ENCODE measurements at regions not wholly inside any gene's neighbourhood (a gene's known extent, or its start where the extent isn't known, plus 50 kb on each side); places are given as distances from the start of the nearest gene placed in this dataset.

DNA sequence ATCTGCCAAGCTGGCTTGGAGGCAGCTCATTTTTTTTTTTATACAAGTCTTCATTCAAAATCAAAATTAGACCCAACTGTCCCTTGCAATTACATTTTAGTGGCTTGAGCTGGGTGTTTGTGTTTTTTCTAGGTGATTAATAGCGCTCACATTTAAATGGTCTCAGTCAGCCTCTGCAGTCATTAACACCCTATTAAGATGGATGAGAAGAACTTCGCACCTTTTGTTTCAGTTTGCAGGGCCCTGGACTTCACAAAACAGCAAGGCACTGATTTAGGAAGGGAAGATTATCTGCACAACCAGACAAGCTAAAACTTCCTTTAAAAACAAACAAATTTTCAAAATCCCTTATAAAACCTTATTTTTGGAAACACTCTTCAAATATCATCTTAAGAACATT lies 374.8 kb downstream of the EFNA5 start:
- no peak overlapping the region for H3K27ac ChIP-seq (ENCODE audit: low read depth in 2 of 2, low read length in 2 of 2)

DNA sequence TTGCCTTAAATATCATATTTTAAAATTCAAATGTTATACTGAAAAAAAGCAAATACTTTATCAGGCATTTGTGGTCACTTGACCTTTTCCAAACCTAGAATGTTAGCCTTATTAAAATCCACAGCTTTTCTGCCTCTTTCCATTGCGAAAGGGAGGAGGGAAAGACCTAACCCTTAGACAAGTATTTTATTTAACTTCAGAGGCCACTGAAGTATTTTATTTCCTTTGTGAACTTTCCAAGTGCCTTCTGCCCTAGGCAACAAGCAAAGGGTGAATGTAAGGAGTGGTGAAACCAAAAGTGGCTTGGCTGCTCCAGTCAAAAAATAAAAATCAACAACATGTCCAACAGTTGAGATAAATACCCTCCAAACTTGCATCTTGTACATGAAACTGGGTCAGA lies 376.1 kb downstream of the EFNA5 start:
- H3K9me3 ChIP-seq (ENCODE audit: control insufficient read depth in 2 of 2, low read length in 2 of 2): no peaks in the 10 kb centered on the region
- no peaks in the 10 kb centered on the region for H3K4me1 ChIP-seq (ENCODE audit: control insufficient read depth in 2 of 2, insufficient read depth in 2 of 2, low read length in 2 of 2)
- no peaks in the 10 kb centered on the region for H3K27me3 ChIP-seq (ENCODE audit: control insufficient read depth in 2 of 2, insufficient read depth in 2 of 2, low read length in 2 of 2)
- H3K36me3 ChIP-seq (ENCODE audit: control insufficient read depth in 2 of 2, insufficient read depth in 2 of 2, low read length in 2 of 2): no peaks in the 10 kb centered on the region
- H3K27ac ChIP-seq (ENCODE audit: low read depth in 2 of 2, low read length in 2 of 2): no peak overlapping the region
- no peak overlapping the region for H3K4me3 ChIP-seq (ENCODE audit: low read length in 2 of 2)
- no peak overlapping the region for H3K9ac ChIP-seq (ENCODE audit: low read depth in 1 of 2, low read length in 2 of 2)

More for the DNA sequence above, 374.8 kb downstream of the EFNA5 start:
- Histone ChIP-seq H3K27me3 (ENCODE audit: control insufficient read depth in 2 of 2, insufficient read depth in 2 of 2, low read length in 2 of 2) (no peaks in the 10 kb centered on the region), H3K9ac (ENCODE audit: low read depth in 1 of 2, low read length in 2 of 2) (no peak overlapping the region), H3K4me3 (ENCODE audit: low read length in 2 of 2) (no peak overlapping the region), H3K36me3 (ENCODE audit: control insufficient read depth in 2 of 2, insufficient read depth in 2 of 2, low read length in 2 of 2) (no peaks in the 10 kb centered on the region), H3K4me1 (ENCODE audit: control insufficient read depth in 2 of 2, insufficient read depth in 2 of 2, low read length in 2 of 2) (no peaks in the 10 kb centered on the region), H3K9me3 (ENCODE audit: control insufficient read depth in 2 of 2, low read length in 2 of 2) (no peaks in the 10 kb centered on the region)

DNA sequence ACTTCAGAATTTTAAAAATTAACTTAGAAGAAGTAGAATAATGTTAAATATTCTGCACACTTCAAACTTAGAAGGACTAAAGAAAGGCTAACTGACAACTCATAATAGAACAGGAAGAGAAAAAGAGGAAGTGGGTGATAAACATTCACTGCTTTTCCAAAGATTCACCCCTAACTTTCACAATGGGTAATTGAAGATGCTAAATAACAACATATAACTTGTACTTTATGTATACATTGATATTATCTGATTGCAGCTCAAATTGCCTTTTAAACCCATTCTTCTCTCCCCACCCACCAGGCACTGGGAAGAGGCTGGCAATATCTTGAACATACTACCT lies 376.6 kb downstream of the EFNA5 start:
- H3K36me3 ChIP-seq (ENCODE audit: control insufficient read depth in 2 of 2, insufficient read depth in 2 of 2, low read length in 2 of 2): no peaks in the 10 kb centered on the region
- no peaks in the 10 kb centered on the region for H3K4me1 ChIP-seq (ENCODE audit: control insufficient read depth in 2 of 2, insufficient read depth in 2 of 2, low read length in 2 of 2)
- no peak overlapping the region for H3K27ac ChIP-seq (ENCODE audit: low read depth in 2 of 2, low read length in 2 of 2)
- no peaks in the 10 kb centered on the region for H3K27me3 ChIP-seq (ENCODE audit: control insufficient read depth in 2 of 2, insufficient read depth in 2 of 2, low read length in 2 of 2)
- no peak overlapping the region for H3K4me3 ChIP-seq (ENCODE audit: low read length in 2 of 2)
- H3K9me3 ChIP-seq (ENCODE audit: control insufficient read depth in 2 of 2, low read length in 2 of 2): no peaks in the 10 kb centered on the region
- no peak overlapping the region for H3K9ac ChIP-seq (ENCODE audit: low read depth in 1 of 2, low read length in 2 of 2)

DNA sequence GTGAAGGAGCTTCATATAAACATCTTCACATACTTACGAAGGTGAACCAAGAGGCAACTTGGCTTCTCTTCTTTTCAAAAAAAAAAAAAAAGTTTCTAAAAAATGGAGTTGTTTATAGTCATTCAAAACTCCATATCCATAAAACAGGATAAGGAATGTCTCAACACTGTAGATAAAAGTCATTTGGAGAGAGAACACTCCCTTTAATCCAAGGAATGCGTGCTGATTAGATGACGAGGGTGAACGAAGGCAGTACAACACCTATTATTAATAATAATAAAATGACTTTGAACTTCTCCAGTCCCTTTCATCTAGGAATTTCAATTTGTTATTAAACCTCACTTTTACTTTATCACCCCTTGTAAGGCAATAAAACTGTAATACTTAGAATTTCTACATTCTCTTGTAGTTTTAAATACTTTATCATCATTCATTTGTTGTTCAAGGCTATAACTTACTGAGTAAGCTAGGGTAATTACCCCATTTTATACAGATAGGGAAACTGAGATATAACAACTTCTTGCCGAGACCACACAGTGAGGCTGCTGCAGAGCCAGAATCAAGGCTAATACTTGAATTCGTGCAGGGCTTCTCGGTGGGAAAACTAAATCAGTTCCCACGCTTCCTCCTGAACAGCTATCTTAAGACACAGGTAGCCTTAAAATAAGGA lies 377.1 kb downstream of the EFNA5 start:
- Histone ChIP-seq H3K27ac (ENCODE audit: low read depth in 2 of 2, low read length in 2 of 2) (no peak overlapping the region), H3K4me1 (ENCODE audit: control insufficient read depth in 2 of 2, insufficient read depth in 2 of 2, low read length in 2 of 2) (no peaks in the 10 kb centered on the region), H3K36me3 (ENCODE audit: control insufficient read depth in 2 of 2, insufficient read depth in 2 of 2, low read length in 2 of 2) (no peaks in the 10 kb centered on the region), H3K27me3 (ENCODE audit: control insufficient read depth in 2 of 2, insufficient read depth in 2 of 2, low read length in 2 of 2) (no peaks in the 10 kb centered on the region), H3K9ac (ENCODE audit: low read depth in 1 of 2, low read length in 2 of 2) (no peak overlapping the region), H3K9me3 (ENCODE audit: control insufficient read depth in 2 of 2, low read length in 2 of 2) (no peaks in the 10 kb centered on the region), H3K4me3 (ENCODE audit: low read length in 2 of 2) (no peak overlapping the region)

DNA sequence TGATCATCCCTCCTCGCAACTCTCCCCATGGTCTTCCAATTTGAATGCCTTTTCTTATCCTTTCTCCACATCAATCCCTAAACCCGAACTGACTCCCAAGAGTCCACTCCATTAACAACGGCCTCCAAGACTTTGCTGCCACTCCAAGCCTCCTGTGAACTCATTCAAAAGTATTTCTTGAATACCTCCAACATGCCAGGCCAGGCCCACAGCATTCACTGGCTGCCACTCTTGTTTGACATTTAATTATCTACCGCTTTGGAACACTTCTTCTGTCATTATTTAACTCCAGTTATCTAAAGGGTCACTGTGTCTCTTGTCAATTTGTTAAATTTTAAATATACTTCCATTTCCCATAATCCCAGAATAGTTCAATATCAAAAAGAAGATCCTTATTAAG lies 378.9 kb downstream of the EFNA5 start:
- no peaks in the 10 kb centered on the region for H3K4me1 ChIP-seq (ENCODE audit: control insufficient read depth in 2 of 2, insufficient read depth in 2 of 2, low read length in 2 of 2)
- no peaks in the 10 kb centered on the region for H3K9me3 ChIP-seq (ENCODE audit: control insufficient read depth in 2 of 2, low read length in 2 of 2)
- H3K4me3 ChIP-seq (ENCODE audit: low read length in 2 of 2): no peak overlapping the region
- no peak overlapping the region for H3K9ac ChIP-seq (ENCODE audit: low read depth in 1 of 2, low read length in 2 of 2)
- H3K27me3 ChIP-seq (ENCODE audit: control insufficient read depth in 2 of 2, insufficient read depth in 2 of 2, low read length in 2 of 2): no peaks in the 10 kb centered on the region
- no peak overlapping the region for H3K27ac ChIP-seq (ENCODE audit: low read depth in 2 of 2, low read length in 2 of 2)
- H3K36me3 ChIP-seq (ENCODE audit: control insufficient read depth in 2 of 2, insufficient read depth in 2 of 2, low read length in 2 of 2): no peaks in the 10 kb centered on the region

DNA sequence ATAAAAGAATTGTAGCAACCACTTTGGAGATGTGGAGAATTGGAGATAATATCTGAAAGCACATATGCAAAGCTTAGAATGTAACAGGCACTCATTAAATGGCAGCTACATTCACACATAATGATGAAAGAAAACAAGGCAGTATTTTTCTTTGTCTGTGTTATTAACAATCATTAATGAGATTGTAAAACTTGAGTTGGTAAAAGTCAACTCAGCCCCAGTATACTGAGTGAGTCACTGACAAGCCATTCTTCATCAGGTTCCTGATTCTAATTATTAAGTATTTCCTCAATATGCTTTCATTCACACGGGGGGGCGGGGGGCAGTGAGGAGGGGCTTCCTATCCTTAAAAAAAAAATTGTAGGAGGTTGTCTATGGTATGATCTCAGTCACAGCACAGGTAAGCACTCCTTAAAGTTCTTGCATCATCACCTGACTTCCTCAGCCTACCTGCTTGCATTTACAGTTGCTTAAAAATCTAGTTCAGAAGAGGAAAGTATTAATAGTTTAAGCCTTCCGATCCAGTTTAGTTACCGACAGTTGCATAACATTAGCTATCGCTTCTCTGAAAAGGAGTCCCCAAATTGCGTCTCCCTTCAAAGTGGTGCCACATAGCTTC lies 379.8 kb downstream of the EFNA5 start:
- Histone ChIP-seq H3K4me3 (ENCODE audit: low read length in 2 of 2) (no peak overlapping the region), H3K27ac (ENCODE audit: low read depth in 2 of 2, low read length in 2 of 2) (no peak overlapping the region), H3K9ac (ENCODE audit: low read depth in 1 of 2, low read length in 2 of 2) (no peak overlapping the region), H3K27me3 (ENCODE audit: control insufficient read depth in 2 of 2, insufficient read depth in 2 of 2, low read length in 2 of 2) (no peaks in the 10 kb centered on the region), H3K36me3 (ENCODE audit: control insufficient read depth in 2 of 2, insufficient read depth in 2 of 2, low read length in 2 of 2) (no peaks in the 10 kb centered on the region), H3K4me1 (ENCODE audit: control insufficient read depth in 2 of 2, insufficient read depth in 2 of 2, low read length in 2 of 2) (no peaks in the 10 kb centered on the region), H3K9me3 (ENCODE audit: control insufficient read depth in 2 of 2, low read length in 2 of 2) (no peaks in the 10 kb centered on the region)

DNA sequence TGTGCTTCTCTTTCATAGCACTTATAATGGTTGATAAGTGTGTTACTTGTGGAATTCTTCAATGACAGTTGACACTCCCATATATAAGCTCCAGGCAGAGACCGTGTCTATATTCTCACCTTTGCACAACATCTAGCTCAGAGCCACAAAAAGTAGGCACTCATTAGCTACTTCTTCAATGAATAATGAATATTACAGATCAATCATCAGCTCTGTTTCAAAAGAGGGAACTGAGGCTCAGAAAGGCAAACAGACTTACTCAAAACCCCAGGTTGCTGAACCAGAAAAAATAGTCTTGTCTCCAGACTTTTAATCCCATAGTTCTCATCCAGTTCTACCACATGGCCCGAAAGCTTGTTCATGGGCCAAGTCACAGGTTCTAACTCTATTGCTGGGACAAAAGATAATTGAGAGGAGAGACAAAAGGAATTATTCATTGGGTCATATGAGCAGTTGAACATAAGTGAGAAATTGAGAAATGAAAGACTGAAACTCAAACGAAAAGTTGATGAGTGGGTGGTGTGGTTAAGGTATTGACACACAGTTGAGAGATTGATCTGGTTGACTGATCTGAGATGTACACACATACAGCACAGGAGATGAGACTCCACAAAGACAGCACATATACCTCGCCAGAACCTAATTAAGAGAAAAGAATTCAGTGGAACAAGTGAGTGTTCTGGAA lies 381.6 kb downstream of the EFNA5 start:
- no peaks in the 10 kb centered on the region for H3K27me3 ChIP-seq (ENCODE audit: control insufficient read depth in 2 of 2, insufficient read depth in 2 of 2, low read length in 2 of 2)
- H3K27ac ChIP-seq (ENCODE audit: low read depth in 2 of 2, low read length in 2 of 2): no peak overlapping the region
- no peaks in the 10 kb centered on the region for H3K9me3 ChIP-seq (ENCODE audit: control insufficient read depth in 2 of 2, low read length in 2 of 2)
- no peak overlapping the region for H3K4me3 ChIP-seq (ENCODE audit: low read length in 2 of 2)
- no peaks in the 10 kb centered on the region for H3K36me3 ChIP-seq (ENCODE audit: control insufficient read depth in 2 of 2, insufficient read depth in 2 of 2, low read length in 2 of 2)
- H3K4me1 ChIP-seq (ENCODE audit: control insufficient read depth in 2 of 2, insufficient read depth in 2 of 2, low read length in 2 of 2): no peaks in the 10 kb centered on the region
- no peak overlapping the region for H3K9ac ChIP-seq (ENCODE audit: low read depth in 1 of 2, low read length in 2 of 2)

DNA sequence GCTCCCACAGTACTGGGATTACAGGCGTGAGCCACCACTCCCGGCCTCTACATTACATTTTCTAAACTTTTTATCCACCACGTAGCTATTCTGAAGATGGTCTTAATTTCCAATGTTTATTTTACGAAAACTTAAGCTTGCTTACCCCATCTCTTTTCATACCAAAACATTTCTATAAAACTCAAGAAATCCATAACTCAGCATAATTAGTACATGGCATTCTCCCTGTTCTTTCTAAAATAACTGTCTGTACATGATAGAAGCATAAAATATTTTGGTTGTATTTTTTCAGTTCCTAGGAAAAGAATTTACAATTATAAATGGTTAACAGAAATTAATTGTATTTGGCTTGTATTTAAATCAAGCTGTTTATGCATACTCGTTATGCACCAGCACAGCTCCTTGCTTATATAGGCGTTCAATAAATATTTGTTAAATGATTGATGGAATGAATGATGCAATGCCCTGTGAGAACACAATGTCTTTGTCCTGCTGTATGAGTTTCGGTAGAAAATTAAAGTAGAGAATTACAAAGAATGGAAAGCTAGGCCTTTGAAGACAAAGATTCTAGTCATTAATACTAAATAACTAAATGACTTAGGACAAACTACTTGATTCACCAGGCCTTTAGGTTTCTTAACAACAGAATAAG lies 384.2 kb downstream of the EFNA5 start:
- H3K4me3 ChIP-seq (ENCODE audit: low read length in 2 of 2): no peak overlapping the region
- no peak overlapping the region for H3K27ac ChIP-seq (ENCODE audit: low read depth in 2 of 2, low read length in 2 of 2)
- no peaks in the 10 kb centered on the region for H3K4me1 ChIP-seq (ENCODE audit: control insufficient read depth in 2 of 2, insufficient read depth in 2 of 2, low read length in 2 of 2)
- H3K9me3 ChIP-seq (ENCODE audit: control insufficient read depth in 2 of 2, low read length in 2 of 2): no peaks in the 10 kb centered on the region
- no peaks in the 10 kb centered on the region for H3K36me3 ChIP-seq (ENCODE audit: control insufficient read depth in 2 of 2, insufficient read depth in 2 of 2, low read length in 2 of 2)
- H3K9ac ChIP-seq (ENCODE audit: low read depth in 1 of 2, low read length in 2 of 2): no peak overlapping the region
- no peaks in the 10 kb centered on the region for H3K27me3 ChIP-seq (ENCODE audit: control insufficient read depth in 2 of 2, insufficient read depth in 2 of 2, low read length in 2 of 2)

DNA sequence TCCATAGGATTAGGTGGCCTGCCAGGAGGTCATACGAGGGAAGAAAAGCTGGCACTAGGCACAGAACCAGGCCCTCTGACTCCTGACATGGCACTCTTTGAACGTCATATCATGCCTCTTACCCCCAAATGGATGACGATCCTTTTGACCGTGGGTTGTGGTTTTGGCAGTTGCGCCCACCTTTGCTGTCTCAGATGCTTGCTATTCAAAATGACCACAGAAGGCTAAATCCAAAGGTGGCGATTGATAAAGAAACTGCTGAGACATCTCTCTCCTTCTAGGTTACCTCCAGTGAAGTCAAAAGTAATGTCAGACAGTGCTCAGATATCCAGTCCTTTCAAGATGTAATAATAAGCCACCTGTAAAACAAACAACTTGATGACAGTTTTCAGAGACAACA lies 385.0 kb downstream of the EFNA5 start:
- no peaks in the 10 kb centered on the region for H3K36me3 ChIP-seq (ENCODE audit: control insufficient read depth in 2 of 2, insufficient read depth in 2 of 2, low read length in 2 of 2)
- no peak overlapping the region for H3K27ac ChIP-seq (ENCODE audit: low read depth in 2 of 2, low read length in 2 of 2)
- no peaks in the 10 kb centered on the region for H3K4me1 ChIP-seq (ENCODE audit: control insufficient read depth in 2 of 2, insufficient read depth in 2 of 2, low read length in 2 of 2)
- no peaks in the 10 kb centered on the region for H3K9me3 ChIP-seq (ENCODE audit: control insufficient read depth in 2 of 2, low read length in 2 of 2)
- H3K4me3 ChIP-seq (ENCODE audit: low read length in 2 of 2): no peak overlapping the region
- no peak overlapping the region for H3K9ac ChIP-seq (ENCODE audit: low read depth in 1 of 2, low read length in 2 of 2)
- no peaks in the 10 kb centered on the region for H3K27me3 ChIP-seq (ENCODE audit: control insufficient read depth in 2 of 2, insufficient read depth in 2 of 2, low read length in 2 of 2)

DNA sequence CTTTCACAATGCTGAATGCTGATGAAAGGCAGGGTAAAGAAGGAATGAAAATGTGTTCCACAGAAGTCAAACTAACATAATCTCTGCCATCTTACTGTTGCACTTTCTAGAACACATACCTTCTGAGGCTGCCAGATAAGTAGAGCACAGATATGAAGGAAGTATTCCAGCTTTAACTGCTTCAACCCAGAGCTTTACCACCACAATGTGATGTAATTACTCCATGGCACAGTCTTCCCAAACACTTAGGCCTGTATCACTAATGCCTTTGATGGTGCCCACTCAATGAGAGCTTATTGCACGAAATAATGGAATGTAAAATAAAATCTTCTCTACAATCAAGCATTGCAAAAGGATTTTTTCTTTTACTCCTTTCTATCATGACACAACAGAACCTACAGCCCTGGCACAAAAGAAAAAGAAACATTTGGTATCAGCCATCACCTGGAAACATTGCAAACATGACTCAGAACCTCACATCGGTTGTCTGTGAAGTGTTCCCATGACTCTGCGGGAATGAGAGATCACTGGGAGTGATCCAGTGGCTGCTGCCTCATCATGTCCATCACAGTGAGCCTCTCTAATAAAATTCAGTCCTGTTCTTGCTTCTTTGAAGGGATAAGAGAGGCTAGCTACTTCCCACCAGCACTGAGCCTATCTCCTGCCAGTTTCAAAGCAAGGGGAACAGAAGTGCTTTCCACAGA lies 385.8 kb downstream of the EFNA5 start:
- Histone ChIP-seq H3K27me3 (ENCODE audit: control insufficient read depth in 2 of 2, insufficient read depth in 2 of 2, low read length in 2 of 2) (no peaks in the 10 kb centered on the region), H3K27ac (ENCODE audit: low read depth in 2 of 2, low read length in 2 of 2) (no peak overlapping the region), H3K9me3 (ENCODE audit: control insufficient read depth in 2 of 2, low read length in 2 of 2) (no peaks in the 10 kb centered on the region), H3K9ac (ENCODE audit: low read depth in 1 of 2, low read length in 2 of 2) (no peak overlapping the region), H3K36me3 (ENCODE audit: control insufficient read depth in 2 of 2, insufficient read depth in 2 of 2, low read length in 2 of 2) (no peaks in the 10 kb centered on the region), H3K4me3 (ENCODE audit: low read length in 2 of 2) (no peak overlapping the region), H3K4me1 (ENCODE audit: control insufficient read depth in 2 of 2, insufficient read depth in 2 of 2, low read length in 2 of 2) (no peaks in the 10 kb centered on the region)
